Thyroid gland (tissue), 4 donors: ENCODE measurements at regions not wholly inside any gene's neighbourhood (a gene's known extent, or its start where the extent isn't known, plus 50 kb on each side); places are given as distances from the start of the nearest gene placed in this dataset.

Experiments
- DNase-seq, 2 donors: peaks; one replicate each; pipeline ENCODE4 v3.0.0-alpha.2; 2019
- H3K27ac ChIP-seq, 3 donors: fragments of 200-600 bp; sonication (generic); 1 replicate in 2 of 3; 2 replicates in 1 of 3; pipeline ENCODE4 v1.5.1; 2016 to 2019; ENCODE audit warnings: mild to moderate bottlenecking in 1 of 3, moderate library complexity in 1 of 3
- H3K27me3 ChIP-seq: fragments of 200-600 bp; sonication (generic); one replicate; pipeline ENCODE4 v1.5.1; 2019
- H3K36me3 ChIP-seq, 2 donors: fragments of 200-600 bp; sonication (generic); one replicate each; pipeline ENCODE4 v1.5.1; 2016 to 2019
- H3K4me1 ChIP-seq, 2 donors: fragments of 200-600 bp; sonication (generic); one replicate each; pipeline ENCODE4 v1.5.1; 2017 to 2019
- H3K4me3 ChIP-seq, 3 donors: fragments of 200-600 bp; sonication (generic); replicated peaks in 1 of 3; 1 replicate in 2 of 3; 2 replicates in 1 of 3; pipeline ENCODE4 v1.5.1; 2016; ENCODE audit warnings: mild to moderate bottlenecking in 1 of 3
- H3K9me3 ChIP-seq: fragments of 200-600 bp; sonication (generic); one replicate; pipeline ENCODE4 v1.5.1; 2017
- POLR2A ChIP-seq, 2 donors: fragments of 450-650 bp; IDR thresholded peaks; one replicate each; pipeline ENCODE4 v1.6.1; 2017; ENCODE audit warnings: antibody characterized with exemption in 2 of 2, mild to moderate bottlenecking in 2 of 2, moderate library complexity in 1 of 2
- WGBS, 2 donors: methylation state at CpG; one replicate each; pipeline ENCODE4 v1.1.5; 2017; 5-methylcytosine and 5-hydroxymethylcytosine counted together
- intact Hi-C: fragments of 100-400 bp; cut with DNase I; formaldehyde crosslinking; loops from one replicate; pipeline ENCODE4 v1.15.1; 2023
- TF ChIP-seq, protein P1 (sequence below), 6 experiments: fragments of 200-600 bp in 3 of 6; fragments of 450-650 bp in 3 of 6; sonication (generic) in 3 of 6; IDR thresholded peaks; one replicate each; pipeline ENCODE4 v1.5.1; 2016 to 2019; ENCODE audit warnings: antibody characterized with exemption in 6 of 6, mild to moderate bottlenecking in 2 of 6, inconsistent platforms in 1 of 6, moderate library complexity in 1 of 6

DNA sequence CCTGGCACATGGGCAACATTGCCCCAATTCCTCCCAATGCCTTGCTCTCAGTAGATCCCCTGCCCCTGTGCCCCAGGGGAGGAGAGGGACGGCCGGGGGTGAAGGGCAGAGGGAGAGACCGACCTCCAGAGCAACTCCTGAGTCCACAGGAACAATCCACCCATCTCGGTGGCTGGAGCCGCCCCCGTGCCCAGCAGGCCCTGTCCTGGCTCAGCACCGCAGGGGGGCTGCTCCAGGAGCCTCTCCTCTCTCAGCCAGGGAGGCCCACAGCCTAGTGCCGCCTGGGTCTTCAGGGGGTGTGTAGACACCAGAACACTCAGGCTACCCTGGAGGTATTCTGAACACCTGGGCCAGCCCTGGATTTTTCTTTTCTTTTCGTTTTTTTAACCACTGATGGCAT, 233.7 kb upstream of the SDK2 start:
- TF ChIP-seq, protein P1, sequence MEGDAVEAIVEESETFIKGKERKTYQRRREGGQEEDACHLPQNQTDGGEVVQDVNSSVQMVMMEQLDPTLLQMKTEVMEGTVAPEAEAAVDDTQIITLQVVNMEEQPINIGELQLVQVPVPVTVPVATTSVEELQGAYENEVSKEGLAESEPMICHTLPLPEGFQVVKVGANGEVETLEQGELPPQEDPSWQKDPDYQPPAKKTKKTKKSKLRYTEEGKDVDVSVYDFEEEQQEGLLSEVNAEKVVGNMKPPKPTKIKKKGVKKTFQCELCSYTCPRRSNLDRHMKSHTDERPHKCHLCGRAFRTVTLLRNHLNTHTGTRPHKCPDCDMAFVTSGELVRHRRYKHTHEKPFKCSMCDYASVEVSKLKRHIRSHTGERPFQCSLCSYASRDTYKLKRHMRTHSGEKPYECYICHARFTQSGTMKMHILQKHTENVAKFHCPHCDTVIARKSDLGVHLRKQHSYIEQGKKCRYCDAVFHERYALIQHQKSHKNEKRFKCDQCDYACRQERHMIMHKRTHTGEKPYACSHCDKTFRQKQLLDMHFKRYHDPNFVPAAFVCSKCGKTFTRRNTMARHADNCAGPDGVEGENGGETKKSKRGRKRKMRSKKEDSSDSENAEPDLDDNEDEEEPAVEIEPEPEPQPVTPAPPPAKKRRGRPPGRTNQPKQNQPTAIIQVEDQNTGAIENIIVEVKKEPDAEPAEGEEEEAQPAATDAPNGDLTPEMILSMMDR (IDR thresholded peaks at IDR 0.05), result no peak
- no peak for TF ChIP-seq POLR2A (IDR thresholded peaks at IDR 0.05)
- no peak overlapping the region for H3K4me3 ChIP-seq
- DNase-seq, result no peak
- no peak overlapping the region for H3K27ac ChIP-seq
- H3K9me3 ChIP-seq, result no peaks in the 10 kb centered on the region
- H3K27me3 ChIP-seq, result no peaks in the 10 kb centered on the region
- no peaks in the 10 kb centered on the region for H3K4me1 ChIP-seq
- no peaks in the 10 kb centered on the region for H3K36me3 ChIP-seq
- intact Hi-C loops, result no loop called here
- 76 to 86% methylated on average over 2 to 9 of the region's 9 CpGs for WGBS, 2 donors

DNA sequence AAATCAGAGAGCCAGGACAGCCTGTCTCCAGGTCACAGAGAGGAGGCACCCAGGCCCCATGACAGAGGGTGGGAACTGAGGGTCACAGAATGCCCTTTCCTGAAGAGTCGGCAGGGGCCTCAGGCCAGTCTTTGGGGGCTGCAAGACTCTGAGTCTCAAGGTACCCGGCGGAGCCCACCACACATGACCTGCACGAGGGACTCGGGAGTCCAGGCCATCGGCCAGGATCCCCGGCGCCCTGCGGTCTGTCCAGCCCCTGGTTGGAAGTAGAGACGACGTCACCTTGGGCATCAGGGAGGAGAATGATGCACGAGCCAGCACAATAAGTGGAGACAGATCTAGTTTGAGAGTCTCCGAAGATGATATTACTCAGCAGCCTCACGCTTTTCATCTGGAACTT, 234.7 kb upstream of the SDK2 start:
- Histone ChIP-seq H3K27me3 (no peaks in the 10 kb centered on the region), H3K27ac (no peak overlapping the region), H3K36me3 (no peaks in the 10 kb centered on the region), H3K9me3 (no peaks in the 10 kb centered on the region), H3K4me1 (no peaks in the 10 kb centered on the region), H3K4me3 (no peak overlapping the region)
- TF ChIP-seq, protein P1 (IDR thresholded peaks at IDR 0.05), result no peak
- no peak for TF ChIP-seq POLR2A (IDR thresholded peaks at IDR 0.05)
- 79 to 96% methylated on average over 8 to 14 of the region's 14 CpGs for WGBS, 2 donors
- no peak for DNase-seq
- intact Hi-C loops, result no loop called here

DNA sequence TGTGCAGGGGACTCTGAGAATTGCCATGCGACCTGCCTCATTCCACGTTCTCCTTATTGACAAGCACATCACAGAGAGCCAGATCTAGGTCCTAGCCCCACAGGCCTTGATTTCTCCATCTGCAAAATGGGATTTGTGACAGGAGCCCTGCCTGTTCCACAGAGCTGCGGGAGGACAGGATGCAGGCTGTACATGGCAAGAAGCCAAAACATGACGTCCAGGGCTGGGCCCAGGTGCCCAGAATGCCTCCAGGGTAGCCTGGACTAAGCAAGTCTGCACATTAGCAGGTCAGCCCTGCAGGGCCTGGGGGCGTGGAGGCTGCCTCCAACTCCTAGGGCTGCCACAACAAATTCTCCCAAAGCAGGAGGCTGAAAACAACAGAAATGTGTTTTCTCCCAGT, 235.7 kb upstream of the SDK2 start:
- Histone ChIP-seq H3K9me3 (no peaks in the 10 kb centered on the region), H3K27me3 (no peaks in the 10 kb centered on the region), H3K4me3 (no peak overlapping the region), H3K36me3 (no peaks in the 10 kb centered on the region), H3K27ac (no peak overlapping the region), H3K4me1 (no peaks in the 10 kb centered on the region)
- intact Hi-C loops, result no loop called here
- 50 to 68% methylated on average over 4 to 5 of the region's 5 CpGs for WGBS, 2 donors
- no peak for DNase-seq
- TF ChIP-seq, protein P1 (IDR thresholded peaks at IDR 0.05), result no peak
- no peak for TF ChIP-seq POLR2A (IDR thresholded peaks at IDR 0.05)

DNA sequence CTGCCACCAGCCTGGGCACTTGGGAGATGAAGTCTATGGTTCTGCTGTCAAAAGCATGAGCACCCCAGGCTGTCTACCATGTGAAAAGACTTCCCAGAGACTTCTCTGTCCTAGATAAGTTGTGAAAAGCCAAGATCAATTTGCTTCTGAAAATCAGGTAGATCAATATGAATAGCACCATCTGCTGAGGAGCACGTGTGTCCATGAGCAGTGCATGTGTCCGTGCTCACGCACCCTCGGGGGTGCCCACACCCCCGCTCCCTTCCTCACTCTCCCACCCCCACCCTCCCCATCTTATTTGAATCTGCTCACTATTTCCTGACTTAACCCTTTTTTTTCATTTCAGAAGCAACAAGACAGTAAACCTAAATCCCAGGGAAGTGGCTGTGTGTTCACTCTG, 238.3 kb upstream of the SDK2 start:
- no peak overlapping the region for H3K4me3 ChIP-seq
- H3K27ac ChIP-seq, result no peak overlapping the region
- no peaks in the 10 kb centered on the region for H3K36me3 ChIP-seq
- H3K27me3 ChIP-seq, result no peaks in the 10 kb centered on the region
- H3K9me3 ChIP-seq, result no peaks in the 10 kb centered on the region
- WGBS, 2 donors, result 36 to 51% methylated on average over 5 of the region's 5 CpGs
- no peak for DNase-seq
- TF ChIP-seq POLR2A (IDR thresholded peaks at IDR 0.05), result no peak
- TF ChIP-seq, protein P1 (IDR thresholded peaks at IDR 0.05), result no peak
- H3K4me1 ChIP-seq, result no peaks in the 10 kb centered on the region
- intact Hi-C loops, result no loop called here

DNA sequence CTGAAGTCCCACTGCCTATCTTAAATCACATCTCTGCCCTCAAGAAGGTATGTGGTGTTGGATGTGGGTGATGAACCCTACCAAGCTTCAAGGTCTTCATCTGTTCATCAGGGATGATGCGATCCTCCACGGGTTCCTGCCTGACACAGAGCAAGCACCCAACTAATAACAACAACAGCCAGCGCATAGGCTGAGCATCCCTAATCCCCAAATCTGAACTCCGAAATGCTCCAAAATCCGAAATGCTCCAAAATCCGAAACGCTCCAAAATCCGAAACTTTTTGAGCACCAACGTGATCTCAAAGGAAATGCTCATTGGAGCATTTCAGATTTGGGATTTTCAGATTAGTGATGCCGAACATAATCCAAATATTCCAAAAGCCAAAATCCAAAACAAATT, 238.9 kb upstream of the SDK2 start:
- no peaks in the 10 kb centered on the region for H3K4me1 ChIP-seq
- TF ChIP-seq POLR2A (IDR thresholded peaks at IDR 0.05), result no peak
- TF ChIP-seq, protein P1 (IDR thresholded peaks at IDR 0.05), result no peak
- no peak overlapping the region for H3K27ac ChIP-seq
- no peaks in the 10 kb centered on the region for H3K36me3 ChIP-seq
- WGBS, 2 donors, result 87 to 91% methylated on average over 10 of the region's 10 CpGs
- H3K4me3 ChIP-seq, result no peak overlapping the region
- H3K27me3 ChIP-seq, result no peaks in the 10 kb centered on the region
- no peak for DNase-seq
- intact Hi-C loops, result no loop called here
- no peaks in the 10 kb centered on the region for H3K9me3 ChIP-seq
